Stomach (tissue), 4 donors: ENCODE measurements at regions not wholly inside any gene's neighbourhood (a gene's known extent, or its start where the extent isn't known, plus 50 kb on each side); places are given as distances from the start of the nearest gene placed in this dataset.

Experiments used
- EP300 ChIP-seq: sonication (generic); formaldehyde crosslinking; IDR thresholded peaks from one replicate; pipeline ENCODE4 v1.6.1; 2017; ENCODE audit warnings: antibody characterized with exemption
- TF ChIP-seq, protein P1 (sequence below), 7 experiments: fragments of 450-650 bp in 4 of 7; fragments of 200-600 bp in 3 of 7; sonication (generic) in 3 of 7; IDR thresholded peaks; one replicate each; pipeline ENCODE4 v1.5.1; 2016 to 2019; ENCODE audit warnings: antibody characterized with exemption in 7 of 7, control low read depth in 2 of 7, mild to moderate bottlenecking in 1 of 7

DNA sequence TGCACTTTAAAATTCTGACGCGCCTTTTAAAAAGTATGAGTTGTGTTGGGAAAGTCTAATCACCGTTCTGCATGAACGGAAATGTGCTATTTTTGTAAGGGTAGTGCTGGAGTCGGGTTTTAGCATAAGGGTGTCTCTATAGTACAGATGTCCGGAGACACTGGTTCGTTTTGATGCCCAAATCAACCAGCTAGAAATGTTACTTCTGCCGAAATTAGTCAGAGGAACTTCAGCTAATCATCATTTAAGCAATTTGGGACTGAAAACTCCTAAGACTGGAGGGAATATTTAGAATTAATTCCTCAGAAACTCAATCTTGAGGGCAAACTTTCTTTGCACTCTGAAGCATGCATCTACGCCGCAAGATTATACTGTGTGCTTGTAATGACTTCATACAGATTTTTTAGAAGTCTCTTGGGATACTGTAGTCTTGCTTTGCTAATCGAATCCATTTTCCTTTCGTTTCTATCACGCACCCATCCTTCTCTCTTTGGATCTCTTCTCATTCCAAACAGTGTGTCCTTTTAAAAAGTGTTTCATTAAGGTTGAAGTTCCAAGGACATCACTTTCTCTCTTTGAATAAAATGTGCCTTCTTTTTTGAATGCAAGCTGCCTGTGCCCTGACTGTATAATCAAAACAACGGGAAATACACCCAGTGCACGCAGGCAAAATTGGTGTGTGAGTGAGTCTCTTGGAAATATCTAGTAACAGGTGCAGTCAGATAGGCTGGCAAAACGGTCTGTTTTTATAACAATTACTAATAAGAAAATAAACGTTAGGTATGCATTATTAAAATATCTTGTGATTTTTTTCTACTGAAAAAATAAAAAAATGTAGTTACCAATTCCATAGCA is 270.9 kb upstream of the TCF4 start:
- TF ChIP-seq, protein P1, sequence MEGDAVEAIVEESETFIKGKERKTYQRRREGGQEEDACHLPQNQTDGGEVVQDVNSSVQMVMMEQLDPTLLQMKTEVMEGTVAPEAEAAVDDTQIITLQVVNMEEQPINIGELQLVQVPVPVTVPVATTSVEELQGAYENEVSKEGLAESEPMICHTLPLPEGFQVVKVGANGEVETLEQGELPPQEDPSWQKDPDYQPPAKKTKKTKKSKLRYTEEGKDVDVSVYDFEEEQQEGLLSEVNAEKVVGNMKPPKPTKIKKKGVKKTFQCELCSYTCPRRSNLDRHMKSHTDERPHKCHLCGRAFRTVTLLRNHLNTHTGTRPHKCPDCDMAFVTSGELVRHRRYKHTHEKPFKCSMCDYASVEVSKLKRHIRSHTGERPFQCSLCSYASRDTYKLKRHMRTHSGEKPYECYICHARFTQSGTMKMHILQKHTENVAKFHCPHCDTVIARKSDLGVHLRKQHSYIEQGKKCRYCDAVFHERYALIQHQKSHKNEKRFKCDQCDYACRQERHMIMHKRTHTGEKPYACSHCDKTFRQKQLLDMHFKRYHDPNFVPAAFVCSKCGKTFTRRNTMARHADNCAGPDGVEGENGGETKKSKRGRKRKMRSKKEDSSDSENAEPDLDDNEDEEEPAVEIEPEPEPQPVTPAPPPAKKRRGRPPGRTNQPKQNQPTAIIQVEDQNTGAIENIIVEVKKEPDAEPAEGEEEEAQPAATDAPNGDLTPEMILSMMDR (IDR thresholded peaks at IDR 0.05), result no peak
- no peak for TF ChIP-seq EP300
